ENCODE measurements at regions not wholly inside any gene's neighbourhood (a gene's known extent, or its start where the extent isn't known, plus 50 kb on each side); places are given as distances from the start of the nearest gene placed in this dataset.
"Not testable (repeated sequence)": the region's sequence is repeated elsewhere in the genome, so short reads cannot be mapped to it uniquely, and the experiment has no call there.

DNA sequence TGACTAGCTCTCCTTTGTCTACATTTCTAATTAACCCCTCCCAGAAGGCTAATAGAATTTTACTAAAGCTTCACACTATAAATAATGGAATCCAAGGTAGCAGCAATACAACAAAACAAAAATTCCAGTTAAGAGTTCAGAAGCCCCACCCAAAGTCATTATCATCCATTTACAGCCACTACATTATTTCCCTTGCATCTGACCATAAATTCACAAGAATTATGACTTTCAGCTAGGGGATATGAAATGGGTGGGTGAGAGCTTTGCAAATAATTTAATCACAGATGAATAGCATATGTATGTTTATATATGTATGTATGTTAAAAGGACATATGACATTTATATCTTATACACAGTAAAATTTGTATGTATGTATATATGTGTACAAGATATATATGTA is 65.3 kb upstream of the PTGDR start:
- DNase-seq: no peak

DNA sequence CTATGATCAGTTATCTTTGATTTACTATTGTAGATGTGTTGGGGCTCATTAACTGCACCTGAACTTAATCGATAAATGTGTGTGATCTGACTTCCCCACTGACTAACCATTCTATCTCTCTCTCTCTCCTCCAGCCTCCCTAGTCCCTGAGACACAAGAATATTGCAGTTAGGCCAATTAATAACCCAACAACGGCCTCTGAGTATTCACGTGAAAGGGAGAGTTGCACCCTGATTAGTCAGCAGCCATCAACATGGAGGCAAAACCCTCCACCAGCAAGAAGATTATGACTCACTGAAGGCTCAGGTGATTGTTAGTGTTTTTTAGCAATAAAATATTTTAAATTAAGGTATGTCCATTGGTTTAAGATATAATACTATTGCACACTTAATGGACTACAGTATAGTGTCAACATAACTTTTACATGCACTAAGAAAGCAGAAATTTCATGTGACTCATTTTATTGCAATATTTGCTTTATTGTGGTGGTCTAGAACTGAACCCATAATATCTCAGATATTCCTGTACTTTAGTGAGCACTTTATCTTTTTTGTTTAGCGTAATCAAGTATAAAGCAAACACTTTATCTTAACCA is 77.1 kb upstream of the PTGDR start:
- no peak for DNase-seq

DNA sequence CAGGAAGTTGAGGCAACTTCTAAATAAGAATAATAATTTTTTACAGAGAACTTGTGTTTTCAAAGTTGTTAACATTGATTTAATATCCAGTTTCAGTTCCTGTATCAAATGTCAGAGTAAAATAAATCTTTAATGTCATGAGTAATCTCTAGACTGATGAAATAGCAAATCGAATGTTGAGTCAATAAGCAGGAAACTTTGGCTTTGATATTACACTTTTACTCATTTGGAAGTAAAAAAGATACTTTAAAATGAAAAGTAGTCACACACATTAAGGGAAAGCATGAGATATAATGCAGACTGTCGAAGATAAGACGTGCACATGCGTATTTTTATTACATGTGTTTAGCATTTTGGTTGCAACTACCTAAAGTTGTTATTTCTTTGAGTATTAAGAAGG is 78.2 kb upstream of the PTGDR start:
- no peak for DNase-seq

DNA sequence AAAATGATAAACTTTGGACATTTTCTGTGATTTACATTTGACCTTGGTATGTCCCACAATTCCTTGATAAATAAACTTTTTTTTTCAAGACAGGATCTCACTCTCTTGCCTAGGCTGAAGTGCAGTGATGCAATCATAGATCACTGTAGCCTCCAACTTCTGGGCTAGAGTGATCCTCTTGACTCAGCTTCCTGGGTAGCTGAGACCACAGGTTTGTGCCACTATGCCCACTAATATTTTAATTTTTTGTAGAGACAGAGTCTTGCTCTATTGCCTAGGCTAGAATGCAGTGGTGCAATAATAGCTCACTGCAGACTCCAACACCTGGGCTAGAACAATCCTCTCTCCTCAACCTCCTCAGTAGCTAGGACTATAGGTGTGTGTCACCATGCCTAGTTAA is 79.1 kb upstream of the PTGDR start:
- DNase-seq: no peak

DNA sequence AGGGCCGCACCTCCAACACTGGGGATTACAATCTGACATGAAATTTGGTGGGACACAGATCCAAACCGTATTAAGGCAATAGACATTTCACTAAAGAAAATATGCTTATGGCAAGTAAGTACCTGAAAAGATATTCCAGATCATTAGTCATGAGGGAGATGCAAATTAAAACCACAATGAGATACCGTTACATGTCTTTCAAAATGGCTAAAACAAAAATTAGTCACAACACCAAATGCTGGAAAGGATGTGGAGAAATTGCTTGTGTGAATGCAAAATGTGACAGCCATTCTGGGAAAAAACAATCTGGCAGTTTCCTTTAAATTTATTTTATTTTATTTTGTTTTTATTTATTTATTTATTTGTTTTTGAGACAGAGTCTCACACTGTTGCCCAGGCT is 82.3 kb upstream of the PTGDR start:
- no peak for DNase-seq

DNA sequence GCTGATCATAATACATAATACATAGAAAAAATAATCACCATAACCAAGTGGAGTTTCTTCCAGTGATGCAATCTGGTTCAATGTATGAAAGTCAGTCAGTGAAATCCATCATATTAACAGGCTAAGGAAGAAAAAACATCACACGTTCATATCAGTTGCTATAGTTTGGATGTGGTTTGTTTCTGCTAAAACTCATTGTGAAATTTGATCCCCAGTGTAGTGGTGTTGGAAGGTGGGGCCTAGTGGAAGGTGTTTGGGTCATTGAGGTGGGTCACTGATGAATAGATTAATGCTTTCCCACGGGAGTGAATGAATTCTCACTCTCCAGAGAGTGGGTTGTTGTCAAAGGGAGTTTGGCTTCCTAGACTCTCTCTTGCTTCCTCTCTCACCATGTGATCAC is 84.6 kb upstream of the PTGDR start:
- DNase-seq: no peak

DNA sequence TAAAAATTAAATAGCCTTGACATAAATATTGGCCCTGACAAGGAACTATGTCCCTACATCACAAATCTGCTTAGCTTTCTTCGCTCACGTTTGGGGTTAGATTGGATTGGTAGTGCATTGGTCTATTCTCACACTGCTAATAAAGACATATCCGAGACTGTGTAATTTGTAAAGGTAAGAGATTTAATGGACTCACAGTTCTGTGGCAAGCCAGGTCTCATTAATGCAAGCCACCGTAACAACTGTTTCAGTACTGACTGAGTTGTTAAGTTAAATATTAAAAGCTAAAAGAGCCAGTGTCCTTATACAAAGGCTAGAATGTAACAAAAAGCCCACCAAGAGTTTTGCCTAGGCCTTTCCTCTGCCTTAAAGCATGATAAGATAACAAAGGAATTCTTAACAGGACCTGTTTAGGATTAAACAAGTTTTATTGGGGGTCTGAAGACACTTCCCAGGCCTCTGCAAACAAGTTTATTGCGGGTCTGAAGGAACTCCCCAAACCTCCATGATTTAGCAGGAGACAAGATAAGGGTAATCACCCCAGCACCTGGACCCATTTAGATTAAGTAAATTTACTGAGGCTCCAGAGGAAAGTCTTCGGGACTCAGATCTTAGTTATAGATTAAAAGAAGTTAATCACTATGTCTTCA is 88.2 kb upstream of the PTGDR start:
- DNase-seq: no peak

DNA sequence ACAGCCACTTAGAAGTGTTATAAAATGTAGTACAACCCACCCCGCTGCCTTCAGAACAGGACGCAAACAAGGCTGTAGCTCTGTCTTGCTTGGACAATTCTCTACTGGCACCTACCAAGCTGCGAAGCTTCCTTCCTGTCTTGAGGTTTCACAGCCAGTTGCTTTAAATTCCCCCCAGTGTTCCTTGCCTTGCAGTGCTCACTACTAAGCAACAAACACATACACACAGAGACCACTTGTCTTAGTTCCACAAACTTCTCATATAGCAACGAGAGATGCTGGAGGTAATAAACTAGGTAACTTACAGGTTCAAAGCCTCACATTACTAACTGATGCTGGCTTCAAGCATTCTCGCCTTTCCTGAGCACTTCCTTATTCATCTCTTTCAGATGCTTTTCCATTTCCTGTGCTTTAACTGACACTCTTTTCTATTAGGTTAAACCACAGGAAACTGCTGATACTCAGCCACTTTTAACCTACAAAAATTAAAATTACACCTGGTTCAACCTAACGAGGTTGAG is 91.5 kb upstream of the PTGDR start:
- DNase-seq: peak; percentile 46

DNA sequence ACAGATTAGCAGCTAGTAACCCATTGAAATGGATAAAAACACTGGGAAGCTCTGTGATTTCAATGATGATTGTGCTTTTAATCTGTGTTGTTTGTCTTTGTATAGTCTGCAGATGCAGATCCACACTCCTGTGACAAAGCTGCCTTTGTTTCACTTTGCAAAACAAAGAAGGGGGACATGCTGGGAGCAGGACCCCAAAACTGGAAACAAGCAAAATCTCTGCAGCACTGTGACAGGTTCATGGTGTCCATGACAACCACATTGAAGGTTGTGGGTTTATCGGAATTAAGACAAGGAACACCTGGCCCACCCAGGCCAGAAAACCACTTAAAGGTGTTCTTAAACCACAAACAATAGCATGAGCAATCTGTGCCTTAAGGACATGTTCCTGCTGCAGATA is 95.6 kb upstream of the PTGDR start:
- not testable (repeated sequence) for DNase-seq

DNA sequence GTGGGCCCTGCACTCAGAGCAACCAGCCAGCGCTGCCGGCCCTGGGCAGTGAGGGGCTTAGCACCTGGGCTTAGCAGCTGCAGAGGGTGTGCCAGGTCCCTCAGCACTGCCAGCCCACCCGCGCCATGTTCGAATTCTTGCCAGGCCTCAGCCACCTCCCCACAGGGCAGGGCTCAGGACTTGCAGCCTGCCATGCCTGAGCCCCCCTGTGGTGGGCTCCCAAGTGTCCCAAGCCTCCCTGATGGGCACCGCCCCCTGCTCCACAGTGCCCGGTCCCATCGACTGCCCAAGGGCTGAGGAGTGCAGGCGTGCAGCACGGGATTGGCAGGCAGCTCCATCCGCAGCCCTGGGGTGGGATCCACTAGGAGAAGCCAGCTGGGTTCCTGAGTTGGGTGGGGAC is 98.0 kb upstream of the NID2 start:
- DNase-seq: no peak

DNA sequence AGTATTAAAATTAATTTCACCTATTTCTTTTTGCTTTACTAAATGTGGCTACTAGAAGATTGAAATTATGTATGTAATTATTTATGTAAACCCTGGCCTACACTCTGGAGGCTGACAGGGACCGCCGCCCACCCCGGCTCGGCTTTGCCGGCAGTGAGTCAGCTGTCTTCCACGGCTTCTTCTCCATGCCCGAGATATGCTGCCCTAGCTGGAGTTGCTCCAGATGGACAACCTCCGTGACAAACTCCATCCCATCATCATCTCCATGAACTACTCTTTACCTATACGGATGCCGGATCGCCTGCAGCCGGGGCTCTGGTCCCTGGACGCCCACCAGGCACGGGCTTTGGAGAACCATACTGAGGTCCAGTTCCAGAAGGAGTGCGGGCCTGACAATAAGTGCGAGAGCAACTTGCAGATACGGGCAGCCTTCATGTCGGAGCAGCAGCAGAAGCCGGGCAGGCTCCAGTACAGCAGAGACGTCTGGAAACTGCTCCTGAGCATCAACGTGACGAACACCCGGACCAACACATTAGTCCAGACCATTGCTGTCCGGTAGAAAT is 86.9 kb upstream of the NID2 start:
- DNase-seq: no peak

DNA sequence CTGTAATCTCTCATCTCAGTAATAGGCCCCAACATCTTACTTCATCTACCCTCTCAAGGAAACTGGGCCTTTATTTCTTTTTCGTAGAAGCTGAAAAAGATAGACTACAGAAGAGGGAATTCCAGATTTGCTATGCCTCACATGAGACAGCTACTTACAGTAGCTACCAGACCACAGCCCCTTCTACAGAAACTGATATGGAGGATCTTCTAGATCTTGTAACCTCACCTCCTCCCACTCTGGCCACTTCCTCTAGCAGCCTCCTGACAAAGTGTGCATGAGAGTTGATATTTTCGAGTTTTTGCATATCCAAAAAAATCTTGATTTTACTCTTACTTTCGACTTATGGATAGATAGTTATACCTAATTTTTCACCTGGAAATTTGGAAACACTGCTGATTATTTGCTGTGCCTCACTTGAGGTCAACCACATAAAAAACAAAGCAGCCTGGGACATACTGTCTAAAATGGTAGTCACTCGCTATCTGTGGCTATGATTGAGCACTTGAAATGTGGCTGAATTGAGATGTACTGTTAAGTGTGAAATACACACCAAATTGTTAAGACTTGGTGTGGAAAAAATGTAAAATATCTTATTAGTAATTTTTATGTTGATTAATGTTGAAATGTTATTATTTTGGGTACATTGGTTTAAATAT is 86.3 kb upstream of the NID2 start:
- DNase-seq: no peak

DNA sequence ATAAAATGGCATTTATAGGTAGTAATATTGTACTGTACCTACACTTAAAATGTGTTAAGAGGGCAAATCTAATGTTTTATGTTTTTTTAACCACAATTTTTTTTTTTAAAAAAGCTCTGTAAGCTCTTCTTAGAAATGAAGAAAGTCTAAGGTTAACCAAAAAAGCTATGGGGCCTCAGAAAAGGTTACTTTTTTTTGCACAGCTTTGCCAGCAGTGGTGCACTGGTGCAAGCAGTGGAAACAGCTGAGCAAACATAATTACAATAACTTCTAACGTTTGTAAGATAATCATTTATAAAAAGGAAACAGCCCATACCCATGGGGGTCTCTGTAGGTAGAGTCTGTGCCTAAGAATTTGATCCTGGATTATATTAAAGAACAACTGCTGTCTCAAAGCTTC is 85.1 kb upstream of the NID2 start:
- no peak for DNase-seq

DNA sequence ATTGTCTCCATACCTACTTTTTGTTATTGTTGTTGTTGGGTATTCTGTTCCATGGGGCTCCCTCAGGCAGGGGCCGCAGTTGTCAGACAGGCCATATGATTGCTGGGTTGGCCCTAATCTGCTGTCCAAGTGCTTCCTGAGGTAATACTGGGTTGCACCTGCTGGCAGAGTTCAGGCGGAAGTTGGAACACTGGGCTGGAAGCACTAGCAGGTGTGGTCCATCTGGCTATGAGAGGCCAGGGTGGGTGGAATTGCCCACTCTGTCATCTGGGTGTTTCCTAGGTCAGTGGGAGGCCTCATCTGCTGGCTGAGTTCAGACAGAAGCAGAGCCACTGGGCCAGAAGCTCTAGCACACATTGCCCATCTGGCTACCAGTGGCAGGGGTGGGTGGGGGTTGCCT is 81.3 kb upstream of the NID2 start:
- DNase-seq: no peak

DNA sequence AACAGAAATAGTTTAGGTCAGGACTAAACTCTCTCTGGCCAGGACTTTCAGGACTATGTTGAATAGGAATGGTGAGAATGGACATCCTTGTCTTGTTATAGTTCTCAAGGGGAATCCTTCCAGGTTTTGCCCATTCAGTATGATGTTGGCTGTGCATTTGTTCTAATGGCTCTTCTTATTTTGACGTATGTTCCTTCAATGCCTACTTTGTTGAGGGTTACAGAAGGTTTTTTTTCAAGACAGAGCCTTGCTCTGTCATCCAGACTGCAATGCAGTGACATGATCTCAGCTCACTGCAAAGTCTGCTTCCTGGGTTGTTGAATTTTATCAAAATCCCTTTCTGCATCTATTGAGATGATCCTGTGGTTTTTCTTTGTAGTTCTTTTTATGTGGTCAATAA is 79.5 kb upstream of the NID2 start:
- no peak for DNase-seq

DNA sequence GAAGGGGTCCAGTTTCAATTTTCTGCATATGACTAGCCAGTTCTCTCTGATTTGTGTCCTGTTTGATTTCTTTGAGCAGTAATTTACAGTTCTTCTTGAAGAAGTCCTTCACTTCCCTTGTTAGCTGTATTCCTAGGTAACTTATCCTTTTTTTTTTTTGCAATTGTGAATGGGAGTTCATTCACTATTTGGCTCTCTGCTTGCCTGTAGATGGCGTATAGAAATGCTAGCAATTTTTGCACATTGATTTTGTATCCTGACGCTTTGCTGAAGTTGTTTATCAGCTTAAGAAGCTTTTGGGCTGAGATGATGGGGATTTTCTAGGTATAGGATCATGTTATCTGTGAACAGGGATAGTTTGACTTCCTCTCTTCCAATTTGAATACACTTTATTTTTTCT is 77.6 kb upstream of the NID2 start:
- DNase-seq: no peak

DNA sequence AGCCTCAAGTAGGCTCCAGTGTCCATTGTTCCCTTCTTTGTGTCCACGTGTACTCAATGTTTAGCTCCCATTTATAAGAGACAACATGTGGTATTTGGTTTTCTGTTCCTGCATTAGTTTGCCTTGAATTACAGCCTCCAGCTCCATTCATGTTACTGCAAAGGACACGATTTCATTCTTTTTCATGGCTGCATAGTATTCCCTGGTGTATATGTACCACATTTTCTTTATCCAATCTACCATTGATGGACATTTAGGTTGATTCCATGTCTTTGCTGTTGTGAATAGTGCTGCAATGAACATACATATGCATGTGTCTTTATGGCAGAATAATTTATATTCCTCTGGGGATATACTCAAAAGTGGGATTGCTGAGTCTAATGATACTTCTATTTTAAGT is 75.2 kb upstream of the NID2 start:
- DNase-seq: not testable (repeated sequence)

DNA sequence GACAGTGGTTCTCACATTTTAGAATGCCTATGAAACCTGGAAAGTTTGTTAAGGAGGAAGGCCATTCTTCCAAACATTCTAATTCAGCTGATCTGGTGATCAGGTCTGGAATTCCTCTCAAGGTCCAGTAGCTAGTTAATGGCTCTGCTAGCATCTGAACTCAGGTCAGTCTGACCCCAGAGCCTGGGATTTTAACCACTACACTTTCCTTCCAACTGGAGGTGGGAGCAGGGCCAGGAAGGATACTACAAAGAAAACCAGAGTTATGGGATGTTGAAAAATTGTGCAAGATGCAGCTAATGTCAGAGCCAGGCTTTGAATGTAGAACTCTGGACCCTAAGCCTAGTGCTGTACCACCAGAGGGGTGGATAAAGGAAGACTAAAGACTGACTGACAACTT is 73.6 kb upstream of the NID2 start:
- no peak for DNase-seq

DNA sequence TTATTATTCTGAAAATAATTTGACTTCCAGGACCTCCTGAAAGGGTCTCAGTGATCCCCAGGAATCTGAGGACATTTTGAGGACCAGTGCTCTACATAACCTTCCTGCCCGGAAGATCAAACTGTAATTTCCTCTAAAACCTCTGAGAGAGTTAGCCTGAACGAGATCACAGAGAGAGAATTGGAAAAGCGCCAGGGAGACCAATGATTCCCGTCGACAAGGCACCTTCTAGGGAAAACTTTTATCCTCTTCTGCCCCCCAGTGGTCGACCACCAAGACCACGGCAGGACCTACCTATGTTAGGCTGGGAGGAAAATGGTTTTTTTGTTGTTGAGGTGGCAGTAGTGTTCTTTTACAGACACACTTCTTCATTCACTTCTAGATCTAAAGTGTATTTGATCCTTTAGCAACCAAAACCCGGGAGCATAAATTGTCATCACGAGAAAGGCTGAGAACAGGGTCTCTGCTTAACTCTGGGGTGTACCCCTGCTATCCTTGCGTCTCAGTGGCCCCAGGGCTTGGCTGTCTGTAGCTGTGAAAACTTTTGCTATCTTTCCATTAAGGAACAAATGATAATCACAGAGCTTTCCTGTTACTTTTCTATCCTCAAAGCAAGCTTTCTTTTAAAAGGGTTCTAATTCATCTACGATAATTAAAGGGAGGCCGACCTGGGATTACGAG is 62.9 kb upstream of the NID2 start:
- DNase-seq: no peak

DNA sequence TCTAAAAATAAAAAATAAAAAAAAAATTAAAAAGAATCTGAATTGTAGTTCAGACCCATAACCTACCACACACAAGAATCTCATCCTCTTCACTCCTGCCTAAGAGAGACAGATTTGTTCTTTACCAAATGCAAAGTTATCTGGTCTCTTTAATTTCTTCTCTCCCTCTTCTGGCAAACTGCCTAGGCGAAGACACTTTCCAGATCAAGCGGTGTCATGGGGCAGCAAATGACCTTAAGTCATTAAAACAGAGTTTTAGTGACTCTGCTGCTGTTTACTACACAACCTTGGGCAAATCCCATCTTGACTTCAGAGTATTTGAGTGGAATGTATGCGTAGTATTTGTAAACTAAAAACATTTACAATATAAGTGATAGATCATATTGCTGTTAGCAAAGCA is 60.9 kb upstream of the NID2 start:
- DNase-seq: no peak

DNA sequence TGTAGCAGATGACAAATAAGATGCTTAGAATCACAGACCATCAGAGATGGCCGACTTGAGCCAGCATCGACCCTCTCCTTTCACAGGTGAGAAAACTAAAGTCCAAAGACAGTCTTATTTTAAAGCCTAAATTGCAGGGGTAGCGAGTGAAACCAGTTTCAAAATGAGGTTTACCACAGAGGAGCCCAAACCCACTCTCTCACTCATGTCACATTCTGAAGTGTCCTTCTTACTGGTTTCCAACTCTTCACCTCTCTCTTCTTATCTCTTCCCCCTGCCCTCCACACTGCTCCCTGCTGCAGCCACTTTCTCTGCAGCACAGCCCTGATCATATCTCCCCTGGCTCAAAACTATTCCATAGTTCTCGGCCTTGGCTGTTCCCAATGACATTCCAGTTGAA is 57.0 kb upstream of the NID2 start:
- DNase-seq: no peak

DNA sequence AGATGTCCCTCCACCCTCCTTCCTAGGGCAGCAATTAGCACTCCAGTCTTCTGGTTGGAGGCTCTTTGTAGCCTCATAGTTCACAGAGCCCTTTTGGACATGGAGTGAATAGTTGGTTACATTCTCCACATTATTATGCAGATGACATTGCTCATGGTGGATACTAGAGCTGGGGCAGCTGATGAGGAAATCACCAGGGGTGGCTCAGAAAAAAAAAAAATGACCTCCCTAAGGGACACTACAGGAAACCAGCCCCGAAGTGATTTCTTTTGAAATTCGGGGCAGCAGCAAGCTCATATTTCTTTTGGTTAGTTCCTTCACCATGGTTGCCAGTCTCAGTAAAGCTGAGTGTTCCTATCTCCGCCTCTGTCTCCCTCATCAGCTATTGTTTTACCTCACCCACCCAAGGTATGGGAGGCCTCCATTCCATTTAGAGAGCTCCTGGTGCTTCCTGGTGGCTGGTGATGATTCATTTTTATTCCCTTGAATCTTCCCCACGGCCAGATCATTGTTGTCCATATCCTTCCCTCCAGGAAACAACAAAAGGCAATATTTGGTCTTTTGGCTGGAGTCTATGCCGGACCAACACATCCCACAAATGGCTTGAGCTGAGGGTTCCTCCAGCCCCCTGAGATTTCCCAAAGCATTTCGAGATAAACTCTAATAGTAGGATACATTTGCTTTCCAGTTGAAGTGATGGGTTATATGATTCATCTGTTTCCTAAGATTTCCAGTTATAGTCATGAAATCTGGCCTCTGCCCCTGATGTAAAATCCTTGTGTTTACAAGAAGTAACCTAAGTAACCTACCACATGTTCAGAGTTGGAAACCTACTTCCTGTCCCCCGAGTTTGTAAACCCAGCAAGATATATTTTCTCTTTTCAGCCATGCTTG is 56.2 kb upstream of the NID2 start:
- DNase-seq: no peak

DNA sequence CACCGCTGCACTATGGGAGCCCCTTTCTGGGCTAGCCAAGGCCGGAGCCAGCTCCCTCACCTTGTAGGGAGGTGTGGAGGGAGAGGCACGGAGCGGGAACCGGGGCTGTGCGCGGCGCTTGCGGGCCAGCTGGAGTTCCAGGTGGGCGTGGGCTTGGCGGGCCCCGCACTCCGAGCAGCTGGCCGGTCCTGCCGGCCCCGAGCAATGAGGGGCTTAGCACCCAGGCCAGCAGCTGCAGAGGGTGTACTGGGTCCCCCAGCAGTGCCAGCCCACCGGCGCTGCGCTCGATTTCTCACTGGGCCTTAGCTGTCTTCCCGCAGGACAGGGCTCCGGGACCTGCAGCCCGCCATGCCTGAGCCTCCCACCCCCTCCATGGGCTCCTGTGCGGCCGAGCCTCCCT is 53.3 kb upstream of the NID2 start:
- DNase-seq: not testable (repeated sequence)
